ENCODE measurements at regions not wholly inside any gene's neighbourhood (a gene's known extent, or its start where the extent isn't known, plus 50 kb on each side); places are given as distances from the start of the nearest gene placed in this dataset.
"Not testable (repeated sequence)": the region's sequence is repeated elsewhere in the genome, so short reads cannot be mapped to it uniquely, and the experiment has no call there.

- DNase-seq (ENCODE audit: low read depth, low spot score) = no peak
Observed at GRCh38 chr2:186934420-186934819, 85.5 kb upstream of the ZSWIM2 start.

- no peak for DNase-seq (ENCODE audit: low read depth, low spot score)
Observed at GRCh38 chr2:186927867-186928191, 78.9 kb upstream of the ZSWIM2 start.

- no peak for DNase-seq (ENCODE audit: low read depth, low spot score)
Observed at GRCh38 chr2:186927185-186927866, 78.4 kb upstream of the ZSWIM2 start.

- DNase-seq (ENCODE audit: low read depth, low spot score) = no peak
Observed at GRCh38 chr2:186925514-186925913, 76.5 kb upstream of the ZSWIM2 start.

- DNase-seq (ENCODE audit: low read depth, low spot score) = not testable (repeated sequence)
Observed at GRCh38 chr2:186922316-186922715, 73.3 kb upstream of the ZSWIM2 start.

GRCh38 chr2:186919296-186919695 is 70.3 kb upstream of the ZSWIM2 start:
- peak; percentile 36 for DNase-seq (ENCODE audit: low read depth, low spot score)

GRCh38 chr2:186918495-186918894 is 69.5 kb upstream of the ZSWIM2 start:
- DNase-seq (ENCODE audit: low read depth, low spot score) = no peak

- no peak for DNase-seq (ENCODE audit: low read depth, low spot score)
Observed at GRCh38 chr2:186917866-186918265, 68.9 kb upstream of the ZSWIM2 start.

GRCh38 chr2:186913870-186914269 is 64.9 kb upstream of the ZSWIM2 start:
- no peak for DNase-seq (ENCODE audit: low read depth, low spot score)

GRCh38 chr2:186912979-186913378 is 64.0 kb upstream of the ZSWIM2 start:
- DNase-seq (ENCODE audit: low read depth, low spot score) = no peak

GRCh38 chr2:186911551-186912085 is 62.6 kb upstream of the ZSWIM2 start:
- DNase-seq (ENCODE audit: low read depth, low spot score) = no peak

GRCh38 chr2:186910996-186911395 is 62.0 kb upstream of the ZSWIM2 start:
- no peak for DNase-seq (ENCODE audit: low read depth, low spot score)

- no peak for DNase-seq (ENCODE audit: low read depth, low spot score)
Observed at GRCh38 chr2:186909095-186909494, 60.1 kb upstream of the ZSWIM2 start.

- no peak for DNase-seq (ENCODE audit: low read depth, low spot score)
Observed at GRCh38 chr2:186907897-186908296, 58.9 kb upstream of the ZSWIM2 start.

- no peak for DNase-seq (ENCODE audit: low read depth, low spot score)
Observed at GRCh38 chr2:186903216-186903615, 54.2 kb upstream of the ZSWIM2 start.

Measured in smooth muscle cell of the brain vasculature (primary cell).